Hematopoietic multipotent progenitor cell treated with erythropoietin and hydrocortisone succinate and interleukin-3 and kit ligand, for 8 days (in vitro differentiated cells): ENCODE measurements at regions not wholly inside any gene's neighbourhood (a gene's known extent, or its start where the extent isn't known, plus 50 kb on each side); places are given as distances from the start of the nearest gene placed in this dataset.

ENCODE experiments used
- DNase-seq: peaks from one replicate; pipeline ENCODE4 v3.0.0-alpha.2; 2015

GRCh38 chr4:4594285-4594920, 52.6 kb upstream of the STX18 start:
- no peak for DNase-seq

- DNase-seq: no peak
Observed at GRCh38 chr4:4593596-4594284, 51.9 kb upstream of the STX18 start.

GRCh38 chr4:4592414-4592813, 50.6 kb upstream of the STX18 start:
- DNase-seq: no peak
